Liver (tissue), 8 donors: ENCODE measurements at regions not wholly inside any gene's neighbourhood (a gene's known extent, or its start where the extent isn't known, plus 50 kb on each side); places are given as distances from the start of the nearest gene placed in this dataset.

Source experiments
- DNase-seq: peaks from one replicate; pipeline ENCODE4 v3.0.0-alpha.2; 2017; ENCODE audit warnings: low spot score
- H3K27ac ChIP-seq, 2 donors: one replicate each; pipeline ENCODE4 v1.7.0; 2013; ENCODE audit warnings: inconsistent platforms in 2 of 2, low read length in 2 of 2, control low read depth in 1 of 2, low read depth in 1 of 2, mild to moderate bottlenecking in 1 of 2
- H3K27me3 ChIP-seq, 4 donors: one replicate each; pipeline versions ENCODE4 v1.6.1 to v1.7.0; 2013; ENCODE audit warnings: low read length in 3 of 4, inconsistent platforms in 1 of 4, mild to moderate bottlenecking in 1 of 4, moderate library complexity in 1 of 4; ENCODE audit not compliant: control insufficient read depth in 4 of 4, insufficient read depth in 4 of 4
- H3K36me3 ChIP-seq, 4 donors: one replicate each; pipeline versions ENCODE4 v1.6.1 to v1.7.0; 2013; ENCODE audit warnings: low read length in 3 of 4, mild to moderate bottlenecking in 3 of 4, low read depth in 1 of 4, moderate library complexity in 1 of 4; ENCODE audit not compliant: control insufficient read depth in 4 of 4, insufficient read depth in 3 of 4
- H3K4me1 ChIP-seq, 4 donors: one replicate each; pipeline versions ENCODE4 v1.6.1 to v1.7.0; 2013; ENCODE audit warnings: low read length in 3 of 4, mild to moderate bottlenecking in 3 of 4, moderate library complexity in 1 of 4; ENCODE audit not compliant: control insufficient read depth in 4 of 4, insufficient read depth in 4 of 4
- H3K4me3 ChIP-seq, 3 donors: one replicate each; pipeline versions ENCODE4 v1.6.1 to v1.7.0; 2013; ENCODE audit warnings: low read length in 3 of 3, control low read depth in 1 of 3, low read depth in 1 of 3, mild to moderate bottlenecking in 1 of 3
- H3K9ac ChIP-seq, 2 donors: one replicate each; pipeline ENCODE4 v1.7.0; 2013; ENCODE audit warnings: low read length in 2 of 2, mild to moderate bottlenecking in 2 of 2, moderate library complexity in 2 of 2, control low read depth in 1 of 2, low read depth in 1 of 2
- H3K9me3 ChIP-seq, 4 donors: one replicate each; pipeline versions ENCODE4 v1.6.1 to v1.7.0; 2013; ENCODE audit warnings: low read length in 3 of 4; ENCODE audit not compliant: control insufficient read depth in 4 of 4
- EGR1 ChIP-seq, 2 donors: IDR thresholded peaks; 2 replicates each; pipeline ENCODE4 v1.6.1; 2016 to 2018; ENCODE audit warnings: antibody characterized with exemption in 2 of 2, low read depth in 2 of 2
- HNF4A ChIP-seq, 2 donors: conservative IDR thresholded peaks; 2 replicates each; pipeline ENCODE4 v1.6.1; 2016; ENCODE audit warnings: antibody characterized with exemption in 2 of 2, mild to moderate bottlenecking in 2 of 2
- JUND ChIP-seq, 2 donors: IDR thresholded peaks; 2 replicates each; pipeline ENCODE4 v1.6.1; 2016; ENCODE audit warnings: antibody characterized with exemption in 2 of 2
- NR2F2 ChIP-seq: IDR thresholded peaks from 2 replicates; pipeline ENCODE4 v1.6.1; 2016; ENCODE audit warnings: antibody characterized with exemption
- RXRA ChIP-seq, 2 donors: IDR thresholded peaks; 2 replicates each; pipeline ENCODE4 v1.6.1; 2017 to 2018; ENCODE audit warnings: antibody characterized with exemption in 2 of 2, mild to moderate bottlenecking in 1 of 2
- SP1 ChIP-seq: IDR thresholded peaks from 2 replicates; pipeline ENCODE4 v1.6.1; 2018; ENCODE audit warnings: antibody characterized with exemption, mild to moderate bottlenecking
- TAF1 ChIP-seq: conservative IDR thresholded peaks from 2 replicates; pipeline ENCODE4 v1.6.1; 2016; ENCODE audit warnings: antibody characterized with exemption, mild to moderate bottlenecking
- YY1 ChIP-seq: IDR thresholded peaks from 2 replicates; pipeline ENCODE4 v1.6.1; 2016; ENCODE audit warnings: antibody characterized with exemption, mild to moderate bottlenecking
- WGBS: extraction: QIAGEN DNeasy Blood & Tissue Kit; methylation state at CpG from one replicate; pipeline ENCODE4 v1.1.7; 2013; 5-methylcytosine and 5-hydroxymethylcytosine counted together
- TF ChIP-seq, protein P1 (sequence below): IDR thresholded peaks from 2 replicates; pipeline ENCODE4 v1.6.1; 2016; ENCODE audit warnings: antibody characterized with exemption, mild to moderate bottlenecking
- TF ChIP-seq, protein P2 (sequence below): IDR thresholded peaks from 2 replicates; pipeline ENCODE4 v1.6.1; 2016; ENCODE audit warnings: antibody characterized with exemption
- TF ChIP-seq, protein P3 (sequence below): IDR thresholded peaks from 2 replicates; pipeline ENCODE4 v1.6.1; 2016; ENCODE audit warnings: antibody characterized with exemption
- TF ChIP-seq, protein P4 (sequence below): IDR thresholded peaks from 2 replicates; pipeline ENCODE4 v1.6.1; 2016; ENCODE audit warnings: antibody characterized with exemption
- TF ChIP-seq, protein P5 (sequence below): fragments of 150-350 bp; IDR thresholded peaks from 2 replicates; pipeline ENCODE4 v1.5.1; 2017; ENCODE audit warnings: improper control_type of control experiment, low read depth, low read length; ENCODE audit not compliant: missing input control
- donor health status: healthy.
- donor health status: healthy.
- donor health status: healthy.
- donor health status: healthy.
- donor health status: healthy.

DNA sequence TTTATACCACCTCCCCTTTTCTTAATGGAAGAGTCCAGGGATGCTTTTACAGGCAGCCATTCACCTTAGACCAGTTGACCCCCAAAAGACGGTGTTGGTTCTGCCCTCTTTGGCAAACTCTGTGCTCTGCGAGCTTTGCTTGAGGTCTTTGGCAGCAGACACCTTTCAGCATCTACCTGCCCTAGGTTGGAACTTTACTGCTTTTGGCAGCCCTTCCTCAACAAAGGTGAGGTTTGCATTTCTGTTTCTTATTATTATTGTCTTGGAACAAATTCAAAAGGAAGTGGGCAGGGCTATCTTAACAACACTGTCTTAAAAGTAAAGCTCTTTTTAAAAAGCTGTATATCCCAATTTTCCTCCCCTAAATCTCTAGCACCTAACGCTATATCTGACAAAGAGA lies 136.4 kb upstream of the SLC14A2 start:
- Histone ChIP-seq H3K9ac (no peak overlapping the region), H3K9me3 (no peaks in the 10 kb centered on the region), H3K4me1 (no peaks in the 10 kb centered on the region), H3K27ac (no peak overlapping the region), H3K27me3 (peaks cover 0 to 5% (median 0%) of the 10 kb centered on the region in 4 donors), H3K4me3 (no peak overlapping the region), H3K36me3 (no peaks in the 10 kb centered on the region)
- DNase-seq: no peak
- WGBS: 93% methylated on average over 3 of the region's 3 CpGs
- TF ChIP-seq, protein P1, sequence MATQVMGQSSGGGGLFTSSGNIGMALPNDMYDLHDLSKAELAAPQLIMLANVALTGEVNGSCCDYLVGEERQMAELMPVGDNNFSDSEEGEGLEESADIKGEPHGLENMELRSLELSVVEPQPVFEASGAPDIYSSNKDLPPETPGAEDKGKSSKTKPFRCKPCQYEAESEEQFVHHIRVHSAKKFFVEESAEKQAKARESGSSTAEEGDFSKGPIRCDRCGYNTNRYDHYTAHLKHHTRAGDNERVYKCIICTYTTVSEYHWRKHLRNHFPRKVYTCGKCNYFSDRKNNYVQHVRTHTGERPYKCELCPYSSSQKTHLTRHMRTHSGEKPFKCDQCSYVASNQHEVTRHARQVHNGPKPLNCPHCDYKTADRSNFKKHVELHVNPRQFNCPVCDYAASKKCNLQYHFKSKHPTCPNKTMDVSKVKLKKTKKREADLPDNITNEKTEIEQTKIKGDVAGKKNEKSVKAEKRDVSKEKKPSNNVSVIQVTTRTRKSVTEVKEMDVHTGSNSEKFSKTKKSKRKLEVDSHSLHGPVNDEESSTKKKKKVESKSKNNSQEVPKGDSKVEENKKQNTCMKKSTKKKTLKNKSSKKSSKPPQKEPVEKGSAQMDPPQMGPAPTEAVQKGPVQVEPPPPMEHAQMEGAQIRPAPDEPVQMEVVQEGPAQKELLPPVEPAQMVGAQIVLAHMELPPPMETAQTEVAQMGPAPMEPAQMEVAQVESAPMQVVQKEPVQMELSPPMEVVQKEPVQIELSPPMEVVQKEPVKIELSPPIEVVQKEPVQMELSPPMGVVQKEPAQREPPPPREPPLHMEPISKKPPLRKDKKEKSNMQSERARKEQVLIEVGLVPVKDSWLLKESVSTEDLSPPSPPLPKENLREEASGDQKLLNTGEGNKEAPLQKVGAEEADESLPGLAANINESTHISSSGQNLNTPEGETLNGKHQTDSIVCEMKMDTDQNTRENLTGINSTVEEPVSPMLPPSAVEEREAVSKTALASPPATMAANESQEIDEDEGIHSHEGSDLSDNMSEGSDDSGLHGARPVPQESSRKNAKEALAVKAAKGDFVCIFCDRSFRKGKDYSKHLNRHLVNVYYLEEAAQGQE: no peak
- TF ChIP-seq, protein P2, sequence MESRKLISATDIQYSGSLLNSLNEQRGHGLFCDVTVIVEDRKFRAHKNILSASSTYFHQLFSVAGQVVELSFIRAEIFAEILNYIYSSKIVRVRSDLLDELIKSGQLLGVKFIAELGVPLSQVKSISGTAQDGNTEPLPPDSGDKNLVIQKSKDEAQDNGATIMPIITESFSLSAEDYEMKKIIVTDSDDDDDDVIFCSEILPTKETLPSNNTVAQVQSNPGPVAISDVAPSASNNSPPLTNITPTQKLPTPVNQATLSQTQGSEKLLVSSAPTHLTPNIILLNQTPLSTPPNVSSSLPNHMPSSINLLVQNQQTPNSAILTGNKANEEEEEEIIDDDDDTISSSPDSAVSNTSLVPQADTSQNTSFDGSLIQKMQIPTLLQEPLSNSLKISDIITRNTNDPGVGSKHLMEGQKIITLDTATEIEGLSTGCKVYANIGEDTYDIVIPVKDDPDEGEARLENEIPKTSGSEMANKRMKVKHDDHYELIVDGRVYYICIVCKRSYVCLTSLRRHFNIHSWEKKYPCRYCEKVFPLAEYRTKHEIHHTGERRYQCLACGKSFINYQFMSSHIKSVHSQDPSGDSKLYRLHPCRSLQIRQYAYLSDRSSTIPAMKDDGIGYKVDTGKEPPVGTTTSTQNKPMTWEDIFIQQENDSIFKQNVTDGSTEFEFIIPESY: no peak

DNA sequence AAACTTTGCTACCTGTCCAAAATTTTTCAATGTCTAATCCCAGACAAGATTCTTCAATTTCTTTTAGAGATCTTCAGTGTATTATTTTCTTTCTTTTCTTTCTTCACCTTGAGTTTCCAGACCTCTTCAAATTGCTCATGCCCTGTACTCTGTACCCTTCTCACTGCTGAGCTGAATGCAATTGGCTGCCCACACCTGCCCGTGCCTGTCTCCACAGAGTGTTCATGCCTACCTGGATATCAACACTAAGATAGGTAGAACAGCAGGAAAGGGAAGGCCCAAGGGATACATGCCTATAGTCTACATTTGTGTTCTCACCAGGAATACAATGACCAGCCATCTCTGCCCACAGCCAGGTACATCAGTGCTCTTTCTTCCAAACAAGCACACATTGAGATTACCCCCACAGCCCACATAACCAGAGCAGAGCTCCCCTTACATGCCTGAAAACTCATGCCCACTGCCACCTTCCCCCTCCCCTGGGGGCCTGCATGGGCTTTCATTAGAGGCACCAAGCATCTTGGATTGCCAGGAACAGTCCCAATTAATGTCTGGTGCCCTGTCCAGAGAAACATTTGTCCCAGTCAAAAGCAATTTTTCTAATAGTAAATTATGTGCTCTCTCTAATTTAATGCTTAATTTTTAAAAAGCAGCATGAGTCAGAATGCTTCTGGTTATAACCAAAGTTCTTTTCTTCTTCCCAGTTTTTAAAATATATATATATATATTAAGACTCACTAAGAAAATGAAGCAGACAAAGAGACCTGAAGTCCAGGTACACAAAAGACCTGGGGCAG lies 134.9 kb upstream of the SLC14A2 start:
- no peaks in the 10 kb centered on the region for H3K4me1 ChIP-seq
- no peaks in the 10 kb centered on the region for H3K36me3 ChIP-seq
- no peak for DNase-seq
- no peak overlapping the region for H3K9ac ChIP-seq
- TF ChIP-seq, protein P2: no peak
- no peak for TF ChIP-seq NR2F2
- TF ChIP-seq, protein P3, sequence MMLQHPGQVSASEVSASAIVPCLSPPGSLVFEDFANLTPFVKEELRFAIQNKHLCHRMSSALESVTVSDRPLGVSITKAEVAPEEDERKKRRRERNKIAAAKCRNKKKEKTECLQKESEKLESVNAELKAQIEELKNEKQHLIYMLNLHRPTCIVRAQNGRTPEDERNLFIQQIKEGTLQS: no peak
- TF ChIP-seq, protein P4, sequence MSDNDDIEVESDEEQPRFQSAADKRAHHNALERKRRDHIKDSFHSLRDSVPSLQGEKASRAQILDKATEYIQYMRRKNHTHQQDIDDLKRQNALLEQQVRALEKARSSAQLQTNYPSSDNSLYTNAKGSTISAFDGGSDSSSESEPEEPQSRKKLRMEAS: no peak
- TF ChIP-seq, protein P5, sequence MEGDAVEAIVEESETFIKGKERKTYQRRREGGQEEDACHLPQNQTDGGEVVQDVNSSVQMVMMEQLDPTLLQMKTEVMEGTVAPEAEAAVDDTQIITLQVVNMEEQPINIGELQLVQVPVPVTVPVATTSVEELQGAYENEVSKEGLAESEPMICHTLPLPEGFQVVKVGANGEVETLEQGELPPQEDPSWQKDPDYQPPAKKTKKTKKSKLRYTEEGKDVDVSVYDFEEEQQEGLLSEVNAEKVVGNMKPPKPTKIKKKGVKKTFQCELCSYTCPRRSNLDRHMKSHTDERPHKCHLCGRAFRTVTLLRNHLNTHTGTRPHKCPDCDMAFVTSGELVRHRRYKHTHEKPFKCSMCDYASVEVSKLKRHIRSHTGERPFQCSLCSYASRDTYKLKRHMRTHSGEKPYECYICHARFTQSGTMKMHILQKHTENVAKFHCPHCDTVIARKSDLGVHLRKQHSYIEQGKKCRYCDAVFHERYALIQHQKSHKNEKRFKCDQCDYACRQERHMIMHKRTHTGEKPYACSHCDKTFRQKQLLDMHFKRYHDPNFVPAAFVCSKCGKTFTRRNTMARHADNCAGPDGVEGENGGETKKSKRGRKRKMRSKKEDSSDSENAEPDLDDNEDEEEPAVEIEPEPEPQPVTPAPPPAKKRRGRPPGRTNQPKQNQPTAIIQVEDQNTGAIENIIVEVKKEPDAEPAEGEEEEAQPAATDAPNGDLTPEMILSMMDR: no peak
- TF ChIP-seq SP1: no peak
- TF ChIP-seq YY1: no peak
- TF ChIP-seq RXRA (IDR thresholded peaks at IDR 0.05): no peak
- TF ChIP-seq, protein P1: no peak
- TF ChIP-seq HNF4A (conservative IDR thresholded peaks at IDR 0.05): no peak
- no peak for TF ChIP-seq JUND (IDR thresholded peaks at IDR 0.05)
- TF ChIP-seq TAF1: no peak
- no peak for TF ChIP-seq EGR1 (IDR thresholded peaks at IDR 0.05; ENCODE audit: low read depth in 2 of 2)
- no peaks in the 10 kb centered on the region for H3K9me3 ChIP-seq
- 35% methylated on average over 1 of the region's 1 CpG for WGBS
- H3K27me3 ChIP-seq: peaks cover 0 to 5% (median 0%) of the 10 kb centered on the region in 4 donors
- H3K4me3 ChIP-seq: no peak overlapping the region
- no peak overlapping the region for H3K27ac ChIP-seq
